Endometrium (tissue), 2 donors: ENCODE measurements at regions not wholly inside any gene's neighbourhood (a gene's known extent, or its start where the extent isn't known, plus 50 kb on each side); places are given as distances from the start of the nearest gene placed in this dataset.

Source experiments
- FAIRE-seq: peaks from 2 replicates; lab custom pipeline; 2012; peaks lifted over from hg19 to GRCh38; lab: Jason Lieb, UNC
- donor health status: control.
- donor health status: control.

GRCh38 chr15:35159170-35159569 is 74.1 kb upstream of the NANOGP8 start:
- no peak for FAIRE-seq

- no peak for FAIRE-seq
These were observed 66.7 kb upstream of the NANOGP8 start for GRCh38 chr15:35151782-35152181.

GRCh38 chr15:35151381-35151780 is 66.3 kb upstream of the NANOGP8 start:
- FAIRE-seq = no peak

GRCh38 chr15:35150361-35150760 is 65.3 kb upstream of the NANOGP8 start:
- no peak for FAIRE-seq

- FAIRE-seq = no peak
These were observed 60.2 kb upstream of the NANOGP8 start for GRCh38 chr15:35145336-35145735.

GRCh38 chr15:35142578-35142977 is 57.5 kb upstream of the NANOGP8 start:
- no peak for FAIRE-seq

GRCh38 chr15:35141743-35142471 is 56.8 kb upstream of the NANOGP8 start:
- FAIRE-seq = peak; percentile 23

GRCh38 chr15:35139822-35140221 is 54.7 kb upstream of the NANOGP8 start:
- no peak for FAIRE-seq

GRCh38 chr15:35137190-35137574 is 52.1 kb upstream of the NANOGP8 start:
- FAIRE-seq = no peak

GRCh38 chr15:35136321-35137189 is 51.5 kb upstream of the NANOGP8 start:
- FAIRE-seq = no peak
